Breast epithelium (tissue), 3 donors: ENCODE measurements at regions not wholly inside any gene's neighbourhood (a gene's known extent, or its start where the extent isn't known, plus 50 kb on each side); places are given as distances from the start of the nearest gene placed in this dataset.

Source experiments
- CTCF ChIP-seq, 3 donors: fragments of 450-650 bp; IDR thresholded peaks; one replicate each; pipeline ENCODE4 v1.5.1; 2016 to 2017; ENCODE audit warnings: antibody characterized with exemption in 3 of 3, mild to moderate bottlenecking in 3 of 3, moderate library complexity in 3 of 3
- POLR2A ChIP-seq: fragments of 450-650 bp; IDR thresholded peaks from one replicate; pipeline ENCODE4 v1.6.1; 2016; ENCODE audit warnings: antibody characterized with exemption, mild to moderate bottlenecking, moderate library complexity

GRCh38 chr4:162957521-162958143 is 209.1 kb downstream of the NAF1 start:
- TF ChIP-seq CTCF (IDR thresholded peaks at IDR 0.05) (no peak), POLR2A (no peak)
